Tibial artery (tissue), 4 donors: ENCODE measurements at regions not wholly inside any gene's neighbourhood (a gene's known extent, or its start where the extent isn't known, plus 50 kb on each side); places are given as distances from the start of the nearest gene placed in this dataset.

Source experiments
- DNase-seq, 2 donors: peaks; one replicate each; pipeline ENCODE4 v3.0.0-alpha.2; 2019
- H3K27ac ChIP-seq, 2 donors: fragments of 200-600 bp; sonication (generic) in 1 of 2; 1 replicate in 1 of 2; 2 replicates in 1 of 2; pipeline ENCODE4 v1.5.1; 2018 to 2019; ENCODE audit warnings: mild to moderate bottlenecking in 1 of 2
- H3K27me3 ChIP-seq, 2 donors: fragments of 200-600 bp; sonication (generic) in 1 of 2; one replicate each; pipeline versions ENCODE4 v1.5.1 to v1.6.0; 2016 to 2019
- H3K36me3 ChIP-seq, 3 donors: fragments of 200-600 bp; sonication (generic) in 2 of 3; one replicate each; pipeline ENCODE4 v1.5.1; 2016 to 2019; ENCODE audit warnings: mild to moderate bottlenecking in 2 of 3
- H3K4me1 ChIP-seq, 4 donors: fragments of 200-600 bp; sonication (generic) in 2 of 4; 1 replicate in 3 of 4; 2 replicates in 1 of 4; pipeline ENCODE4 v1.5.1; 2016 to 2019
- H3K4me3 ChIP-seq, 2 donors: fragments of 200-600 bp; sonication (generic) in 1 of 2; 1 replicate in 1 of 2; 2 replicates in 1 of 2; pipeline ENCODE4 v1.5.1; 2018 to 2019; ENCODE audit warnings: mild to moderate bottlenecking in 2 of 2
- H3K9me3 ChIP-seq, 3 donors: fragments of 200-600 bp; sonication (generic) in 1 of 3; one replicate each; pipeline ENCODE4 v1.5.1; 2016 to 2019
- intact Hi-C: fragments of 100-400 bp; cut with DNase I; formaldehyde crosslinking; loops from one replicate; pipeline ENCODE4 v1.15.0; 2023; ENCODE audit warnings: low total_unique reads
- TF ChIP-seq, protein P1 (sequence below), 2 experiments: fragments of 200-600 bp in 1 of 2; fragments of 450-650 bp in 1 of 2; IDR thresholded peaks; one replicate each; pipeline ENCODE4 v1.5.1; 2017 to 2019; ENCODE audit warnings: antibody characterized with exemption in 2 of 2, mild to moderate bottlenecking in 1 of 2, moderate library complexity in 1 of 2

DNA sequence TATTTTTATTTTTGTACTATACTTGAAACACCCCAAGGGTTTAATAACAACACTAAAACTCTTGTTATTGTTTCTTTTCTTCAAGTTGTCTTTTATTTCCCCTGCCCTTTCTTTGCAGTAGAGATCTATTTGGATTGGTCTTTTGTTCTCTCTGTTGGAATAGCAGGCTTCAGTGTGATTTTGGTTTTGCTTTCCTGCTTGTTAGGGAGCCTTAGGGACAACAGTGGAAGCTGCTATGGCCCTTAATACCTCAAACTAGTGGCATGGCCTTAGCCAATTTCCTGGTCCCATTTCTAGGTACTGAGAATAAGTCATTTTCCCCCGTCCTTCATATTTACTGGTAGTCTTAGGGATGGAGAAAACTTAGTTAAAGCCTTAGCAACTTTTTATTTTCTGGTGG lies 535.4 kb upstream of the NDST4 start:
- no peak overlapping the region for H3K4me3 ChIP-seq
- intact Hi-C loops, result no loop called here
- no peaks in the 10 kb centered on the region for H3K27me3 ChIP-seq
- TF ChIP-seq, protein P1, sequence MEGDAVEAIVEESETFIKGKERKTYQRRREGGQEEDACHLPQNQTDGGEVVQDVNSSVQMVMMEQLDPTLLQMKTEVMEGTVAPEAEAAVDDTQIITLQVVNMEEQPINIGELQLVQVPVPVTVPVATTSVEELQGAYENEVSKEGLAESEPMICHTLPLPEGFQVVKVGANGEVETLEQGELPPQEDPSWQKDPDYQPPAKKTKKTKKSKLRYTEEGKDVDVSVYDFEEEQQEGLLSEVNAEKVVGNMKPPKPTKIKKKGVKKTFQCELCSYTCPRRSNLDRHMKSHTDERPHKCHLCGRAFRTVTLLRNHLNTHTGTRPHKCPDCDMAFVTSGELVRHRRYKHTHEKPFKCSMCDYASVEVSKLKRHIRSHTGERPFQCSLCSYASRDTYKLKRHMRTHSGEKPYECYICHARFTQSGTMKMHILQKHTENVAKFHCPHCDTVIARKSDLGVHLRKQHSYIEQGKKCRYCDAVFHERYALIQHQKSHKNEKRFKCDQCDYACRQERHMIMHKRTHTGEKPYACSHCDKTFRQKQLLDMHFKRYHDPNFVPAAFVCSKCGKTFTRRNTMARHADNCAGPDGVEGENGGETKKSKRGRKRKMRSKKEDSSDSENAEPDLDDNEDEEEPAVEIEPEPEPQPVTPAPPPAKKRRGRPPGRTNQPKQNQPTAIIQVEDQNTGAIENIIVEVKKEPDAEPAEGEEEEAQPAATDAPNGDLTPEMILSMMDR (IDR thresholded peaks at IDR 0.05), result no peak
- no peak overlapping the region for H3K27ac ChIP-seq
- no peaks in the 10 kb centered on the region for H3K9me3 ChIP-seq
- DNase-seq, result no peak
- no peaks in the 10 kb centered on the region for H3K4me1 ChIP-seq
- no peaks in the 10 kb centered on the region for H3K36me3 ChIP-seq

DNA sequence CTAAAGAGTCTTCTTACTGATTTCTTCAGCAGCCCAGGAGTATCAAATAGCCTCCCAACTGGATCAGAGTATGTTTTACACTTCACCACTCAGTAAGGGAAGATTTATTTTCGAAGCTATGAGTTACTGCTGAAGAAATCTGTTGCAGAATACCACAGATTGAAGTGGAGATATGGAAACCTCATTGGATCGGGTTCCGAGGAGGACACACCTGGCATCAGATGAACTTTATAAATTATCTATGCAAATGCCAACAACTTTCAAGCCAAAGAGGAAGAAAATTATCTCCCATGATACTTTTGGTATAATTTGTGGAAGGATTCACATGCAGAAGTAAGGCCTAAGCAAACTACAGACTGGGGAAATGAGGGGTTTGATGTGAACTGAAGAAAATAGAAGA lies 515.9 kb upstream of the NDST4 start:
- H3K27me3 ChIP-seq, result no peaks in the 10 kb centered on the region
- TF ChIP-seq, protein P1 (IDR thresholded peaks at IDR 0.05), result no peak
- no peak overlapping the region for H3K27ac ChIP-seq
- H3K36me3 ChIP-seq, result no peaks in the 10 kb centered on the region
- intact Hi-C loops, result no loop called here
- no peaks in the 10 kb centered on the region for H3K9me3 ChIP-seq
- DNase-seq, result no peak
- no peaks in the 10 kb centered on the region for H3K4me1 ChIP-seq
- H3K4me3 ChIP-seq, result no peak overlapping the region

DNA sequence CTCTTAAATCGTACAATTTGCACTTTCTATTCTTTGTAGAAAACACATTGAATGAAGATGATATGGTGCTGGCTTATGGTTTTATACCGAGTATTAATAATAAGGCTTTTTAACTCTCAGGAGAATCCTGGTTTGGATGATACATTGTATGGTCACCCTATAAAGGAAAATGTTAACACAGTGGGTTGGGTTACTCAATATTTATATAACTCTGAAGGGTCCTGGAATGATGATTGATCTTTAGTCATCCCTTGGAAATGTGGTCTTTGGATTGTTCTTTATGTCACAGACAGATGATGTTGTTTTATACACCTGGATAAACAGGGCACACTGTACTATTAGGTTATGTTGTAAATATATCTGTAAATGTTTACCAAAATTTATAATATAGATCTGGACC lies 496.2 kb upstream of the NDST4 start:
- intact Hi-C loops, result no loop called here
- Histone ChIP-seq H3K4me1 (no peaks in the 10 kb centered on the region), H3K36me3 (no peaks in the 10 kb centered on the region), H3K27ac (no peak overlapping the region), H3K9me3 (no peaks in the 10 kb centered on the region), H3K4me3 (no peak overlapping the region), H3K27me3 (no peaks in the 10 kb centered on the region)
- no peak for DNase-seq
- TF ChIP-seq, protein P1 (IDR thresholded peaks at IDR 0.05), result no peak

DNA sequence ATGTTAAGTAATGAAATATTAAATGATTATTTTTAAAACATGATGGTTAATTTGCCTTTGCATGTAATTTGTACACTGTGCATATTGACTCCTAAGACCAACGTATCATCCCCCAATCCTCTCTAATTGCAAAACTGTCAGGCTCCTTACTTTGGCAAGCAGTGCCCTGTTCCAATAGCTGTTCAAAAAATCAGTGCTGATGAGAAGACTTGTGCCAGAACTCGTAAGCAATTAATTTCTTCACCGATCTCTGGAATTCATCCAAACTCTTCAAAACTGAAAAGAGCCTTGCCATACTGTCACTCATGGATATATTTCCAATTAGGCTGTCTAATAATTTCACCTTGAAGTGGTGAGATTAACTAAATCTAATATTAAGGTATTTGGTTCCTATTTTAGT lies 493.9 kb upstream of the NDST4 start:
- Histone ChIP-seq H3K9me3 (no peaks in the 10 kb centered on the region), H3K27me3 (no peaks in the 10 kb centered on the region)
- intact Hi-C loops, result no loop called here

DNA sequence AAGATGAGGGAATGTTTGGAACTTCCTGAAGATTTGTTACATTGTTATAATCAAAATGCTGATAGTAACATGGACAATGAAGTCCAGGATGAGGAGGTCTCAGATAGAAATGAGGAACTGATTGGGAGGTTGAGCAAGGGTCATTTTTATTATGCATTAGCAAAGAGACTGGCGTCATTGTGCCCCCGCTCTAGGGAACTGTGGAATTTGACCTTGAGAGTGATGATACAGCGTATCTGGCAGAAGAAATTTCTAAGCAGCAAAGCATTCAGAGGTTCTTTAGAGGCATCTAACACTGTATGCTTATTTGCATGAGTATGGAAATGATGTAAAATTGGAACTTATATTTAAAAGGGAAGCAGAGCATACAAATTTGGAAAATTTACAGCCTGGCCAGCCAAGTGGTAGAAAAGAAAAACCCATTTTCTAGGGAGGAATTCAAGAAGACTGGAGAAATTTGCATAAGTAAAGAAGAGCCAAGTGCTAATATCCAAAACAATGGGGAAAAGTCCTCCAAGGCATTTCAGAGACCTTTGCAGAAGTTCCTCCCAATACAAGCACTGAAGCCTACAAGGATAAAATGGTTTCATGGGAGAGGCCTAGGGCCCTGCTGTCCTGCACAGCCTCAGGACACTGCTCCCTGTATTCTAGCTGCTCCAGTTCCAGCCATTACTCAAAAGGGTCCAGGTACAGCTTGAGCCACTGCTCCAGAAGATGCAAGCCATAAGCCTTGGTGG lies 483.0 kb upstream of the NDST4 start:
- DNase-seq, result no peak
- Histone ChIP-seq H3K4me3 (no peak overlapping the region), H3K27me3 (no peaks in the 10 kb centered on the region), H3K27ac (no peak overlapping the region), H3K36me3 (no peaks in the 10 kb centered on the region), H3K4me1 (no peaks in the 10 kb centered on the region), H3K9me3 (no peaks in the 10 kb centered on the region)
- intact Hi-C loops, result no loop called here
- TF ChIP-seq, protein P1 (IDR thresholded peaks at IDR 0.05), result no peak

More for the DNA sequence above, 493.9 kb upstream of the NDST4 start:
- no peaks in the 10 kb centered on the region for H3K36me3 ChIP-seq
- no peaks in the 10 kb centered on the region for H3K4me1 ChIP-seq
- no peak for DNase-seq
- no peak overlapping the region for H3K27ac ChIP-seq
- TF ChIP-seq, protein P1 (IDR thresholded peaks at IDR 0.05), result no peak
- no peak overlapping the region for H3K4me3 ChIP-seq

DNA sequence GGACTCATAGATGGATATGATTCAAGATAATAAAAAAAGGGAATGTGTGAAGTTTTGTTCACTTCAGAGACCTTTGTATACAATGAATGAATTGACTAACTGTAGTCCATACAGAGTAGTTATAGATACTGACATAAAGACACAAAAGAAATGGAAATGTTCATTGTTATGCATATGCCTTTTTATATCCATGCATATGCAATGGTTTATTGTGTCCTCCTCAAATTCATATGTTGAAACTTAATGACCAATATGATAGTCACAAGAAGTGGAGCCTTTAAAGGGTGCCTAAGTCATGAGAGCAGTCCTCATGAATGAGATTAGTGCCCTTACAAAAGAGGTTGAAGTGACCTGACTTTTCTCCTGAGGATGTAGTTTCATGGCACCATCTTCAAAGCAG lies 467.5 kb upstream of the NDST4 start:
- Histone ChIP-seq H3K27me3 (no peaks in the 10 kb centered on the region), H3K36me3 (no peaks in the 10 kb centered on the region), H3K9me3 (no peaks in the 10 kb centered on the region), H3K27ac (no peak overlapping the region), H3K4me3 (no peak overlapping the region), H3K4me1 (no peaks in the 10 kb centered on the region)
- intact Hi-C loops, result no loop called here
- DNase-seq, result no peak
- TF ChIP-seq, protein P1 (IDR thresholded peaks at IDR 0.05), result no peak
